Ramos (cell line): ENCODE measurements at regions not wholly inside any gene's neighbourhood (a gene's known extent, or its start where the extent isn't known, plus 50 kb on each side); places are given as distances from the start of the nearest gene placed in this dataset.

Source experiments
- in situ Hi-C: fragments of 300-500 bp; cut with MboI; formaldehyde crosslinking; loops from one replicate; pipeline ENCODE4 v1.14.3; 2022; ENCODE audit warnings: low sequenced_read_pairs; ENCODE audit not compliant: unreplicated experiment

- in situ Hi-C loops, result no loop called here
These were observed 157.1 kb upstream of the GRIN2B start for GRCh38 chr12:14138495-14138894.

- in situ Hi-C loops, result no loop called here
These were observed 167.3 kb upstream of the GRIN2B start for GRCh38 chr12:14148489-14149270.

- in situ Hi-C loops, result loop anchor here (25.0 kb wide), 1 partner anchor 417 kb away; no protein-coding TSS in a partner anchor
These were observed 172.4 kb upstream of the GRIN2B start for GRCh38 chr12:14153803-14154202.

GRCh38 chr12:14156606-14157005 is 175.2 kb upstream of the GRIN2B start:
- in situ Hi-C loops, result loop anchor here (25.0 kb wide), 1 partner anchor 419 kb away; no protein-coding TSS in a partner anchor

GRCh38 chr12:14157088-14157747 is 175.8 kb upstream of the GRIN2B start:
- in situ Hi-C loops, result loop anchor here (25.0 kb wide), 1 partner anchor 420 kb away; no protein-coding TSS in a partner anchor

- in situ Hi-C loops, result loop anchor here (10.0 to 25.0 kb wide), 2 partner anchors 199 to 427 kb away; no protein-coding TSS in a partner anchor
These were observed 182.9 kb upstream of the GRIN2B start for GRCh38 chr12:14164266-14164665.

GRCh38 chr12:14167005-14167628 is 185.7 kb upstream of the GRIN2B start:
- in situ Hi-C loops, result loop anchor here (5.0 to 25.0 kb wide), 4 partner anchors 55 to 430 kb away; no protein-coding TSS in a partner anchor

- in situ Hi-C loops, result loop anchor here (5.0 to 25.0 kb wide), 4 partner anchors 57 to 432 kb away; no protein-coding TSS in a partner anchor
These were observed 187.9 kb upstream of the GRIN2B start for GRCh38 chr12:14169281-14169680.

- in situ Hi-C loops, result loop anchor here (25.0 kb wide), 1 partner anchor 434 kb away; no protein-coding TSS in a partner anchor
These were observed 189.7 kb upstream of the GRIN2B start for GRCh38 chr12:14171106-14171505.

GRCh38 chr12:14175206-14175605 is 190.3 kb upstream of the ATF7IP start:
- in situ Hi-C loops, result no loop called here

- in situ Hi-C loops, result no loop called here
These were observed 179.9 kb upstream of the ATF7IP start for GRCh38 chr12:14185427-14186192.

GRCh38 chr12:14186193-14186502 is 179.3 kb upstream of the ATF7IP start:
- in situ Hi-C loops, result no loop called here

GRCh38 chr12:14187002-14187401 is 178.5 kb upstream of the ATF7IP start:
- in situ Hi-C loops, result no loop called here

- in situ Hi-C loops, result no loop called here
These were observed 177.5 kb upstream of the ATF7IP start for GRCh38 chr12:14187966-14188365.

GRCh38 chr12:14188744-14189143 is 176.7 kb upstream of the ATF7IP start:
- in situ Hi-C loops, result no loop called here

- in situ Hi-C loops, result no loop called here
These were observed 174.8 kb upstream of the ATF7IP start for GRCh38 chr12:14190694-14191093.

- in situ Hi-C loops, result no loop called here
These were observed 173.9 kb upstream of the ATF7IP start for GRCh38 chr12:14191612-14192011.

GRCh38 chr12:14193639-14194038 is 171.8 kb upstream of the ATF7IP start:
- in situ Hi-C loops, result no loop called here

- in situ Hi-C loops, result no loop called here
These were observed 170.9 kb upstream of the ATF7IP start for GRCh38 chr12:14194572-14194971.
